HS-5 (cell line): ENCODE measurements at regions not wholly inside any gene's neighbourhood (a gene's known extent, or its start where the extent isn't known, plus 50 kb on each side); places are given as distances from the start of the nearest gene placed in this dataset.
"Not testable (repeated sequence)": the region's sequence is repeated elsewhere in the genome, so short reads cannot be mapped to it uniquely, and the experiment has no call there.

Source experiments
- DNase-seq: peaks from one replicate; pipeline ENCODE4 v3.0.0-alpha.2; 2012; ENCODE audit warnings: low read depth

DNA sequence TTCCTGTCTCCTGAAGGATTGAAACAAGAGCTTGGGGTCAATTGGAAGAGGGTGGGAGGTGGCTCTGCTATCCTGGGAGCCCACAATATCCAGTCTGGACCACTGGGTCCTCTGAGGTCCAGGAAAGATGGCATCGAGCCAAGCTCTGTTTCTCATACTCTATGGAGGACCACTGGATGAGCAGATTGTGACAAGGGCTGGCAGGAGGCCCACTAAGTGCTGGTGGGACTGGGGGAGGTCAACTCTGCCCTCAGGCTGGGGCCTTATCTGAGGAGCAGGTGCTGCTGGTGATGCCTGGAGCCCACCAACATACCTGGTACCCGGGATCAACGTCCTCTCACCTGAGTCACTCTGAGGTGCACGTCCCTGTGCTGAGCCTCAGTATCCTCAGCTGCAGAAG, 142.4 kb downstream of the NDUFA10 start:
- no peak for DNase-seq

DNA sequence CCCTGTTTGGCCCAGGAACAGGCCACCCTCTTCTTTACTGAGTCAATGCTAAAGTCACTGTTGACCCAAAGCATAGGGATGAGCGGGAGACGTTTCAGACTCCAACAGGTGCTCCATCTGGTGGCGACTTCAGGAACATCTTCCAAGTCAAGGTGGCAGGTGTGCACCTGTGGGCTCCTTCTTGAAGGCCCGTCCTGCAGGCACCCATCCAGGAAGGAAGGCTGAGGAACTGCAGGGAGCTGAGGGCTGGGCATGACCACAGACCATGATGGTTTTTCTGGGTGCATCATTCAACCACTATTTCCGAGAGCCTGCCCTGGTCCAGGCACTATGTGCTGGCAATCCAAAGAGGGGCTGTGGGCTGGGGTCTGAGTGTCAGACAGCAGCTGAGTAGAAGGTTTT, 142.8 kb downstream of the NDUFA10 start:
- DNase-seq, result no peak

GRCh38 chr2:239881561-239882320, 143.4 kb downstream of the NDUFA10 start:
- no peak for DNase-seq

DNA sequence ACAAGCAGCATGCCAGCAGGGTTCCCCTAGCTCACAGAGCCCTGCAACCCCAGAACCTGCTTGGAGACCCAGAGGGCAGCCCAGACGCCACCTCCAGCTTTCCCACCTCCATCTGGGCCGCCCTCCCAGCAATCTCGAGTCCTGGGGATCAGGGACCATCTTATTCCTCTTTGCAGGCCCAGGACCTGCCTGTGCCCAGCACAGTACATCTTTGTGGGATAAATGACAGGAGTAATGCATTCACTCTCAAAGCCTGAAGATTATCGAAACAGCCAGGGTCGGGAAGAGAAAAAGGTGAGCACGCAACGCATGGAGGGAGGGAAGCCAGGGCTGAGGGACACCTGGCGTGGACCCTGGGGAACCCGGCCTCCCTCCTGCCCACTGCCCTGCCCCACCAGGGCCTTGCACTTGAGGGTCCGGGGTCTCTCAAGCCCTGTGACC, 144.1 kb downstream of the NDUFA10 start:
- DNase-seq, result no peak

DNA sequence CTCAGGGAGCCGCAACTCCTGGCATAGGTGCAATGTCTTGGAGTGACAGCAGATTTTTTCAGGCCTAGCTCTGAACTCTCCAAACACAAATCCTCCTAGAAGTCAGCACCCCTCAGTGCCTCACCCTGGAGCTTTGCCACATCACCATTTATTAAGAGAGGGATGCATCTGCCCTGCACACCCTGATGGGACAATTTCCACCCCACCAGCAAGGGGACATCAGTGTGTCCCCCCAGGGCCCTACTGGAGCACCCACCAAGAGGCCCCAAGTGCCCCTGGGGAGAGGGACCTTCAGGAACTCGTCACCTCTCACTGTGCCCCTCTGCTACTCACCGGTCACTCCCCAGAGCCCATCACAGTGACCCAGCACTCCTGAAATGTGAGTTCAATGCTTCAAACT, 144.7 kb downstream of the NDUFA10 start:
- DNase-seq, result no peak

- no peak for DNase-seq
These were observed 145.6 kb downstream of the NDUFA10 start for GRCh38 chr2:239879423-239880084.

DNA sequence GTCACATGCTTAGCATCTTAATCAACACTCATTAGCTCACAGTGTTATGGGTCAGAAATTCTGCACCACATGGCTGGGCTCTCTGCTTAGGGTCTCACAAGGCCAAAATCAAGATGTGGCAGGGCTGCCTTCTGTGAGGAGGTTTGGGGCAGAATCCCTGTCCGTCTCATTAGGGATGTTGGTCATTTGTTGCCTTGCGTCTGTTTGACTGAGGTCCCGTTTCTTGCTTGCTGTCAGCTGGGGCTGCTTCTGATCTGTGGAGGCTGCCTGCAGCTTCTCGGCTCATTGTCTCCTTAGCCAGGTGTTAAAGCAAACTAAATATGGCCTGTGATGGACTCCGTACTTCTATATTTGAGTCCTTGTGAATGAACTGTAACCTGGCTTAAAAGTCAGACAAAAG, 146.5 kb downstream of the NDUFA10 start:
- no peak for DNase-seq

GRCh38 chr2:239876948-239877289, 148.2 kb downstream of the NDUFA10 start:
- DNase-seq, result no peak

DNA sequence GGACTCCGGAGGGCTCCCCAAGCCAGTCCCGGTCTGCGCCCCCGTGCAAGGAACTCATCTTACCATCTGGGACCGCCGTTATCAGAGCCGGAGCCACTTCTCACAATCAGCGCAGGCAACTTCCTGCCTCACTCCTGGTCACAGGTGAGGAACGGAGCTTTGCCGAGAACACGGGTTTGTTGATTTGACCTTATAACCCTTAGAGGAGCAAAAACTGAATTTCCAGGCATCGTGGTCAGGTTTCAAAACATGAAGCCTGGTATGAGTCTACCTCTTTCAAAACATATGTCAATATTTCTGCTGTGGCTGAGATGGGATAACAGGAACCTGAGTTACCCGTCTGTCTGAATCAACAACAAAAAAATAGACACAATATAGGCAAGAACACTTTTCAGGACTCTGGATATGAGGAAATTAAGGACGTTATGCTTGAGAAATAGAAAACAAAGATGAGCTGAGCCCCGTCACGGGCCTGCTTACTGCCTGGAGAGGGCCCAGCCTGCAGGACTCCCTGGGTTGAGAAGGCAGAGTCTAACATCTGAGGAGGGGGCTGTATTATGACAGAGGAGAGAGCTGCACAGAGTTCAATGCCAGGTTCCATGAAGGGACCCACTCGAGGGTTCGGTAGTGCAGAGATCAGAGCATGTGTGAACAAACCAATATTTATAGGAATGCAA, 148.7 kb downstream of the NDUFA10 start:
- no peak for DNase-seq

- no peak for DNase-seq
These were observed 150.3 kb downstream of the NDUFA10 start for GRCh38 chr2:239874636-239875356.

GRCh38 chr2:239873656-239874635, 151.2 kb downstream of the NDUFA10 start:
- no peak for DNase-seq

GRCh38 chr2:239871481-239872435, 153.4 kb downstream of the NDUFA10 start:
- no peak for DNase-seq

DNA sequence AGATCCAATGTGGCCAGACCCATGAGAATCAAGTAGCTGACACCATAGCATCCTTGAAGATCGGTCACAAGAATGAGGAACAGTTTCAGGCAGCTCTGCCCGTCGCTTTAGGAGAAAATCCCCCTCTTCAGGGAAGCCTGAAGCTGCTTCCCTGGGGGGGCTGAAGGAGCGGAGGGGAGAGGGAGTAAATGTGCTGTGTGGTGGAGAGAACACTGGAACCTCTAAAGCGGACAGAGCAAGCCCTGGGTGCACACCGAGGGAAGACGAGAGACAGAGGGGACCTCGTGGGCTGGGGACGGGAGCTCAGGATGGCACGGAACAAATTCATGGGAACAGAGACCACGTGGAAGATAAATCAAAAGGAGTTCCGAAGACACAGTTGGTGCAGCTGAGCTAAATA, 154.3 kb downstream of the NDUFA10 start:
- no peak for DNase-seq

DNA sequence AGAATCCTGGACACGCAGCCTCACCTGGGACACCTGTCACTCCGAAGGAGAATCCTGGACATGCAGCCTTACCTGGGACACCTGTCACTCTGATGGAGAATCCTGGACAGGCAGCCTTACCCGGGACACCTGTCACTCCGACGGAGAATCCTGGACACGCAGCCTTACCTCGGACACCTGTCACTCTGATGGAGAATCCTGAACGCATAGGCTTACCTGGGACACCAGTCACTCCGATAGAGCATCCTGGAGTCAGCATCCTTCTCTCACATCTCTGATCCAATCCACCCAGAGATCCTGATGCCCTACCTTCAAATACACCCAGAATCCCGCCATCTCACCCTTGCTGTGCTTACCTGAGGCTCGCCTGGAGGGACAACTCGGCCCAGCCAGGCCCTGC, 154.9 kb downstream of the NDUFA10 start:
- DNase-seq, result no peak

GRCh38 chr2:239869272-239870155, 155.6 kb downstream of the NDUFA10 start:
- no peak for DNase-seq

DNA sequence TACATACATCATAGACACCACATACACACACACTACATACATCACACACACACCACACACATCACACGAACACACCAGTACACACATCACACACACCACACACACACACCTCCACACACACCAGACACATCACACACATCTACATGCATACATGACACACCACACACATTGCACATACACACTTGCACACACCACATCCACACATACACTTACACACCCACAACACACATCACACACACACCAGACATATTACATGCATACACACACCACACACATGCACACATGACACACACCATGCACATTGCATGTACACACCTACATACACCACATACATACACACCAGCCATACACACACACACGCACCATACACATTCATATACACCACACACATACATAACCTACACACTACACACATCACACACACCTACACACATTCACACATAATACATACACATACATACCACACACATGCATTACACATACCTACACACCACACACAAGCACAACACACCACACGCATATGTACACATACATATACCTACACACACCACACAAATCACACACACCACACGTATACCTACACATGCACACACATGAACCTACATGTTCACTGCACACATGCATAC, 156.5 kb downstream of the NDUFA10 start:
- no peak for DNase-seq

DNA sequence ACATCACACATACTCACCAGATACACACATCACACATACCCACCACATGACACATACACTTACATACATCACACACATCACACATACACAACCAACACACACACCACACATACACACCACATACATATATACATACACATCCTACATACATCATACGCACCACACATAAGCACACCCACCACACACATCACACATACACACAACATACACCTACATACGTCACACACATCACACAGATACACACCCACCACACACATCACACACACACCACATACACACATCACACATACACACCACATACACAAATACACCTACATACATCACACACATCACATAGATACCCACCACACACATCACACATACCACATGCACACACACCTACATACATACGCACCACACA, 158.4 kb downstream of the NDUFA10 start:
- DNase-seq, result no peak

DNA sequence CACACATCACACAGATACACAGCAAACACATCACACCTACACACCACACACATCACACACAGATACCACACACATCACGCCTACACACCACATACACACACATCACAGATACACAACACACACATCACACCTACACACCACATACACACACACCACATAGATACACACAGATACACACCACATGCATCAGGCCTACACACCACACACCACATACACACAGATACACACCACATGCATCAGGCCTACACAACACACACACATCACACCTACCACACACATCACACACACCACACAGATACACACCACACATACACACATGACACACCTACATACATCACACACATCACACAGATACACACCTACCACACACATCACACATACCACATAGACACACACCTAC, 158.8 kb downstream of the NDUFA10 start:
- DNase-seq, result no peak

DNA sequence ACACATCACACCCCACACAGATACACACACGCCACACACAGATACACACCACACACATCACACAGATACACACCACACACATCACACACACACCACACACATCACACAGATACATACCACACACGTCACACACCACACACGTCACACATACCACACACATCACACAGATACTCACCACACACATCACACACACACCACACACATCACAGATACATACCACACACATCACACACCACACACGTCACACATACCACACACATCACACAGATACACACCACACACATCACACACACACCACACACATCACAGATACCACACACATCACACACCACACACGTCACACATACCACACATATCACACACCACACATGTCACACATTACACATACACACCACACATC, 159.3 kb downstream of the NDUFA10 start:
- not testable (repeated sequence) for DNase-seq
